K562 (cell line): ENCODE measurements at regions not wholly inside any gene's neighbourhood (a gene's known extent, or its start where the extent isn't known, plus 50 kb on each side); places are given as distances from the start of the nearest gene placed in this dataset.

Experiments used
- ATAC-seq: fragments of 200-7000 bp; cut with Tn5 transposase; 3 replicates; pipeline ENCODE4 v1.9.1; 2020; ENCODE audit warnings: moderate library complexity
- BruUV-seq: library from RNA; stranded (reverse); fragments of 400-500 nt; replicated peaks from 2 replicates; lab custom pipeline; 2021; lab: Mats Ljungman, UMichigan
- CTCF ChIA-PET: fragments of 300-600 bp; formaldehyde crosslinking; extraction: SDS; loops from one replicate; lab custom pipeline; 2021; ENCODE audit warnings: low intra/inter-chr PET ratio; lab: Yijun Ruan, JAX
- POLR2A ChIA-PET: fragments of 300-600, 350-650 bp; sonication (Branson Sonifier 250); formaldehyde crosslinking; extraction: SDS; loops from one replicate; lab custom pipeline; 2021; ENCODE audit warnings: antibody characterized with exemption, inconsistent platforms; lab: Yijun Ruan, JAX
- DNase-seq, 4 experiments: peaks; one replicate each; pipeline versions ENCODE4 v3.0.0 to v3.0.0-alpha.2; 2011 to 2018; ENCODE audit warnings: low spot score in 3 of 4, mixed read lengths in 3 of 4; ENCODE audit errors: extremely low read depth in 1 of 4
- FAIRE-seq: peaks from 2 replicates; lab custom pipeline; 2011; peaks lifted over from hg19 to GRCh38; lab: Jason Lieb, UNC
- H2AFZ ChIP-seq: 2 replicates; pipeline ENCODE4 v1.6.0; 2011; ENCODE audit warnings: low read depth, low read length, control low read depth, inconsistent platforms
- H3K27ac ChIP-seq: fragments of 200-600 bp; 3 replicates; pipeline ENCODE4 v1.8.0; 2011; ENCODE audit warnings: low read depth, mild to moderate bottlenecking, control low read depth, inconsistent platforms, low read length, moderate library complexity, mixed read lengths; ENCODE audit errors: extremely low read depth
- H3K27me3 ChIP-seq, 2 experiments: fragments of 300-600 bp in 1 of 2; 2 replicates in 1 of 2; 3 replicates in 1 of 2; pipeline versions ENCODE4 v1.6.0 to v1.8.0; 2011; ENCODE audit warnings: inconsistent platforms in 2 of 2, low read length in 2 of 2, mild to moderate bottlenecking in 1 of 2, mixed read lengths in 1 of 2, moderate library complexity in 1 of 2; ENCODE audit not compliant: control insufficient read depth in 2 of 2, insufficient read depth in 2 of 2
- H3K36me3 ChIP-seq: fragments of 300-600 bp; 3 replicates; pipeline ENCODE4 v1.8.0; 2011; ENCODE audit warnings: mild to moderate bottlenecking, low read length, inconsistent platforms; ENCODE audit not compliant: control insufficient read depth, insufficient read depth
- H3K4me1 ChIP-seq, 2 experiments: fragments of 200-600 bp in 1 of 2; replicated peaks in 1 of 2; 2 replicates in 1 of 2; 3 replicates in 1 of 2; pipeline versions ENCODE4 v1.5.1 to v1.8.0; 2011; ENCODE audit warnings: inconsistent platforms in 2 of 2, low read length in 2 of 2, mild to moderate bottlenecking in 1 of 2, mixed read lengths in 1 of 2, moderate library complexity in 1 of 2; ENCODE audit not compliant: control insufficient read depth in 2 of 2, insufficient read depth in 2 of 2
- H3K4me2 ChIP-seq: 2 replicates; pipeline ENCODE4 v1.6.1; 2011; ENCODE audit warnings: low read length, control low read depth, inconsistent platforms, mixed read lengths; ENCODE audit not compliant: insufficient read depth
- H3K4me3 ChIP-seq: fragments of 200-600 bp; sonication (generic), shearing (Covaris generic); 2 replicates; pipeline ENCODE4 v1.5.1; 2016; ENCODE audit warnings: control low read depth, inconsistent platforms
- H3K79me2 ChIP-seq: fragments of 200-600 bp; 3 replicates; pipeline ENCODE4 v1.8.0; 2011; ENCODE audit warnings: low read length, inconsistent platforms; ENCODE audit not compliant: control insufficient read depth, insufficient read depth
- H3K9ac ChIP-seq, 2 experiments: 2 replicates each; pipeline versions ENCODE4 v1.6.0 to v1.6.1; 2011; ENCODE audit warnings: low read depth in 2 of 2, low read length in 2 of 2, control low read depth in 1 of 2, inconsistent platforms in 1 of 2, mild to moderate bottlenecking in 1 of 2, mixed read lengths in 1 of 2; ENCODE audit not compliant: insufficient read depth in 1 of 2
- H3K9me1 ChIP-seq: one replicate; pipeline ENCODE4 v1.6.0; 2011; ENCODE audit warnings: inconsistent platforms, mild to moderate bottlenecking, low read length, moderate library complexity; ENCODE audit not compliant: control insufficient read depth, insufficient read depth
- H3K9me3 ChIP-seq: replicated peaks from 2 replicates; pipeline ENCODE4 v1.5.1; 2011; ENCODE audit warnings: low read depth, low read length, inconsistent platforms; ENCODE audit not compliant: control insufficient read depth, insufficient read depth
- H4K20me1 ChIP-seq: replicated peaks from 2 replicates; pipeline ENCODE4 v1.6.1; 2011; ENCODE audit warnings: low read length, inconsistent platforms, mixed read lengths; ENCODE audit not compliant: control insufficient read depth, insufficient read depth
- CREB3L1 ChIP-seq: fragments of 450-650 bp; IDR thresholded peaks from 2 replicates; pipeline ENCODE4 v1.6.1; 2014; ENCODE audit warnings: low read depth, mild to moderate bottlenecking, moderate library complexity, borderline replicate concordance
- CTCF ChIP-seq, 3 experiments: IDR thresholded peaks in 2 of 3; conservative IDR thresholded peaks in 1 of 3; 2 replicates each; pipeline ENCODE4 v1.5.1; 2011 to 2012; ENCODE audit warnings: low read length in 3 of 3, mild to moderate bottlenecking in 3 of 3, control low read depth in 2 of 3, improper control_type of control experiment in 1 of 3, inconsistent platforms in 1 of 3, low read depth in 1 of 3, mixed read lengths in 1 of 3, moderate library complexity in 1 of 3; ENCODE audit not compliant: insufficient read depth in 2 of 3
- GATAD2A ChIP-seq: fragments of 450-650 bp; IDR thresholded peaks from 2 replicates; pipeline ENCODE4 v1.6.1; 2017
- POLR3A ChIP-seq: IDR thresholded peaks from 2 replicates; pipeline ENCODE4 v1.6.1; 2011; ENCODE audit warnings: borderline replicate concordance, mild to moderate bottlenecking, moderate library complexity; ENCODE audit not compliant: insufficient read length, insufficient read depth; ENCODE audit errors: extremely low read depth
- RAD21 ChIP-seq, 2 experiments: fragments of 250-450 bp in 1 of 2; fragments of 450-650 bp in 1 of 2; sonication (Bioruptor Pico) in 1 of 2; formaldehyde crosslinking in 1 of 2; IDR thresholded peaks in 1 of 2; conservative IDR thresholded peaks in 1 of 2; 2 replicates each; pipeline versions ENCODE4 v1.4.0 to v1.8.0; 2020 to 2022; ENCODE audit warnings: mild to moderate bottlenecking in 2 of 2, moderate library complexity in 1 of 2
- TCFL5 ChIP-seq: fragments of 250-450 bp; sonication (Bioruptor Pico); conservative IDR thresholded peaks from 2 replicates; pipeline ENCODE4 v1.6.1; 2021; ENCODE audit warnings: mild to moderate bottlenecking, moderate library complexity, matching md5 sums
- ZNF384 ChIP-seq: IDR thresholded peaks from 2 replicates; pipeline ENCODE4 v1.6.1; 2012; ENCODE audit warnings: low read depth, low read length, improper control_type of control experiment
- ZNF507 ChIP-seq: conservative IDR thresholded peaks from 2 replicates; pipeline ENCODE4 v1.6.1; 2017; ENCODE audit warnings: missing genetic modification characterization, missing compliant biosample characterization
- ZNF644 ChIP-seq: fragments of 200-800 bp; sonication (Bioruptor generic); IDR thresholded peaks from 2 replicates; pipeline ENCODE4 v1.6.1; 2016; ENCODE audit warnings: low read depth, missing genetic modification characterization, missing compliant biosample characterization
- ZNF766 ChIP-seq: fragments of 200-800 bp; sonication (Bioruptor generic); conservative IDR thresholded peaks from 2 replicates; pipeline ENCODE4 v1.6.1; 2016; ENCODE audit warnings: missing genetic modification characterization, missing compliant biosample characterization
- ZNF780A ChIP-seq: fragments of 250-450 bp; sonication (Bioruptor Pico); IDR thresholded peaks from 2 replicates; pipeline ENCODE4 v1.5.0; 2021; ENCODE audit warnings: mild to moderate bottlenecking
- WGBS: fragments of 100-300 bp; shearing (Covaris generic); methylation state at CpG from one replicate; pipeline ENCODE4 v1.1.6; 2016; ENCODE audit warnings: low coverage, mixed read lengths; ENCODE audit not compliant: insufficient coverage; ENCODE audit errors: missing lambda C conversion rate; 5-methylcytosine and 5-hydroxymethylcytosine counted together
- in situ Hi-C: fragments of 300-500 bp; cut with MboI; formaldehyde crosslinking; loops from 4 replicates; pipeline ENCODE4 v1.15.0; 2018; ENCODE audit warnings: inconsistent platforms, mixed read lengths
- intact Hi-C: fragments of 100-400 bp; cut with micrococcal nuclease; formaldehyde crosslinking; loops from 2 replicates; pipeline ENCODE4 v1.14.2; 2022
- TF ChIP-seq, protein P1 (sequence below): fragments of 450-650 bp; IDR thresholded peaks from 2 replicates; pipeline ENCODE4 v1.6.1; 2018; ENCODE audit not compliant: partially characterized antibody

DNA sequence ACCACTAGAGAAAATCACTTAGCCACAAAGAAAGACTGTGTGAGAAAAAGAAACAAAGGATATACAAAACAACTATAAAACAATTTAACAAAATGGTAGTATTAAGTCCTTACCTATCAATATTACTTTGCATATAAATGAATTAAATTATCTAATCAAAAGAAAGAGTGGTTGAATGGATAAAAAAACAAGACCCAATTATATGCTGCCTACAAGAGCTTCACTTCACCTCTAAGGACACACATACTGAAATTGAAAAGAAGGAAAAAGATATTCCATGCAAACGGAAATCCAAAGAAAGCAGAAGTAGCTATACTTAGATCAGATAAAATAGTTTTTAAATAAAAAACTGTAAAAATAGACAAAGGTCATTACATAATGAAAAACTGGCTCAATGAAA lies 134.9 kb upstream of the CCDC196 start (continued):
- TF ChIP-seq ZNF780A (CRISPR knock-in tag): no peak
- no peak for TF ChIP-seq ZNF644 (tag)
- no peak for TF ChIP-seq ZNF507
- TF ChIP-seq POLR3A: no peak
- no peak for TF ChIP-seq ZNF766 (CRISPR knock-in tag)
- no peak for TF ChIP-seq CREB3L1
- TF ChIP-seq TCFL5 (CRISPR knock-in tag): no peak
- TF ChIP-seq, all 486 proteins: peak for 0

DNA sequence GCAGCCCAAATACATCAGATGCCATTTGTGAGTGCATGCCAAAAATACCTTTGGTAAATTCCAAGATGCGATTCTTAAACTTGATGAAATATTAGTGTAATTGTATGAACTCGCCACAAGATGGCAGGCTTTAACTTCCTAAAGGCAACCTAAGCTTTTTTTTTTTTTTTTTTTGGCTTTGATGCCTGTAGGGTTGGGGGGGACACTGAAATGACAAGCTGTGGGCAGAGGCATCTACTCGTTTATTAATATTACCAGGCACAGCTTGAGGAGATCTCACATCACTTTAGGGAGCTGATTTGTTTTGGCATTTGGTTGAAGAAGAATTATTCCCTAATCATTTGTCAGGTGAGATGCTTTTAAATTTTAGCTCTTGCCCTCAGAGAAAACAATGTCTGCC lies 126.7 kb upstream of the CCDC196 start:
- CTCF ChIA-PET: no interaction called here
- BruUV-seq: no TSS peak
- in situ Hi-C loops: loop anchor here (25.0 kb wide), 1 partner anchor 753 kb away; no protein-coding TSS in a partner anchor
- Histone ChIP-seq H3K79me2 (no peaks in the 10 kb centered on the region), H3K9ac (no peak overlapping the region), H3K4me2 (no peak overlapping the region), H4K20me1 (no peaks in the 10 kb centered on the region), H2AFZ (no peak overlapping the region), H3K9me3 (no peaks in the 10 kb centered on the region), H3K27ac (no peak overlapping the region), H3K27me3 (no peaks in the 10 kb centered on the region), H3K4me3 (no peak overlapping the region), H3K36me3 (no peaks in the 10 kb centered on the region), H3K4me1 (no peaks in the 10 kb centered on the region), H3K9me1 (no peaks in the 10 kb centered on the region)
- intact Hi-C loops: loop anchor here (2.0 kb wide), 1 partner anchor 759 kb away; no protein-coding TSS in a partner anchor
- TF ChIP-seq, protein P1, sequence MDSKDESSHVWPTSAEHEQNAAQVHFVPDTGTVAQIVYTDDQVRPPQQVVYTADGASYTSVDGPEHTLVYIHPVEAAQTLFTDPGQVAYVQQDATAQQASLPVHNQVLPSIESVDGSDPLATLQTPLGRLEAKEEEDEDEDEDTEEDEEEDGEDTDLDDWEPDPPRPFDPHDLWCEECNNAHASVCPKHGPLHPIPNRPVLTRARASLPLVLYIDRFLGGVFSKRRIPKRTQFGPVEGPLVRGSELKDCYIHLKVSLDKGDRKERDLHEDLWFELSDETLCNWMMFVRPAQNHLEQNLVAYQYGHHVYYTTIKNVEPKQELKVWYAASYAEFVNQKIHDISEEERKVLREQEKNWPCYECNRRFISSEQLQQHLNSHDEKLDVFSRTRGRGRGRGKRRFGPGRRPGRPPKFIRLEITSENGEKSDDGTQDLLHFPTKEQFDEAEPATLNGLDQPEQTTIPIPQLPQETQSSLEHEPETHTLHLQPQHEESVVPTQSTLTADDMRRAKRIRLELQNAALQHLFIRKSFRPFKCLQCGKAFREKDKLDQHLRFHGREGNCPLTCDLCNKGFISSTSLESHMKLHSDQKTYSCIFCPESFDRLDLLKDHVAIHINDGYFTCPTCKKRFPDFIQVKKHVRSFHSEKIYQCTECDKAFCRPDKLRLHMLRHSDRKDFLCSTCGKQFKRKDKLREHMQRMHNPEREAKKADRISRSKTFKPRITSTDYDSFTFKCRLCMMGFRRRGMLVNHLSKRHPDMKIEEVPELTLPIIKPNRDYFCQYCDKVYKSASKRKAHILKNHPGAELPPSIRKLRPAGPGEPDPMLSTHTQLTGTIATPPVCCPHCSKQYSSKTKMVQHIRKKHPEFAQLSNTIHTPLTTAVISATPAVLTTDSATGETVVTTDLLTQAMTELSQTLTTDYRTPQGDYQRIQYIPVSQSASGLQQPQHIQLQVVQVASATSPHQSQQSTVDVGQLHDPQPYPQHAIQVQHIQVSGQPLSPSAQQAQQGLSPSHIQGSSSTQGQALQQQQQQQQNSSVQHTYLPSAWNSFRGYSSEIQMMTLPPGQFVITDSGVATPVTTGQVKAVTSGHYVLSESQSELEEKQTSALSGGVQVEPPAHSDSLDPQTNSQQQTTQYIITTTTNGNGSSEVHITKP: no peak
- peak; percentile 22 to 31 for TF ChIP-seq RAD21 (CRISPR knock-in tag; conservative IDR thresholded peaks at IDR 0.05 in 1 of 2, IDR thresholded peaks at IDR 0.05 in 1 of 2)
- no peak for TF ChIP-seq GATAD2A
- peak; percentile 93 for TF ChIP-seq ZNF384
- peak in 2 of 3 experiments; percentile 5 to 44; a peak in 2 of 6 replicates for TF ChIP-seq CTCF (IDR thresholded peaks at IDR 0.05 in 2 of 3, conservative IDR thresholded peaks at IDR 0.05 in 1 of 3; ENCODE audit: insufficient read depth in 2 of 3, low read depth in 1 of 3, low read length in 3 of 3)
- WGBS: no CpG with 5 or more reads among the region's 3 CpGs
- POLR2A ChIA-PET: no interaction called here
- DNase-seq: peak; percentile 6 to 24 (median 6)
- no peak for FAIRE-seq
- ATAC-seq: no peak
